ENCODE measurements at regions not wholly inside any gene's neighbourhood (a gene's known extent, or its start where the extent isn't known, plus 50 kb on each side); places are given as distances from the start of the nearest gene placed in this dataset.
A peak's percentile ranks its signal among the peaks of the same experiment; 100 is the strongest.

- Histone ChIP-seq H3K27ac (ENCODE audit: low read depth in 1 of 2, low read length in 2 of 2) (peak overlapping the region; percentile 3 to 74), H3K79me2 (ENCODE audit: insufficient read depth, low read length) (no peaks in the 10 kb centered on the region), H3K4me2 (replicated peaks; ENCODE audit: extremely low read depth, low read length, poor library complexity, severe bottlenecking) (peak overlapping the region; percentile 37), H3K4me3 (replicated peaks in 1 of 3; ENCODE audit: low read depth in 2 of 3, low read length in 3 of 3) (peak overlapping the region in 1 of 3 experiments; percentile 26), H3K9me3 (replicated peaks in 1 of 2; ENCODE audit: control insufficient read depth in 1 of 2, insufficient read depth in 1 of 2, low read length in 2 of 2) (no peaks in the 10 kb centered on the region), H2AFZ (ENCODE audit: insufficient read depth, low read depth, low read length, poor library complexity, severe bottlenecking) (peak overlapping the region; percentile 54), H3K27me3 (ENCODE audit: control insufficient read depth in 2 of 2, insufficient read depth in 2 of 2, low read length in 2 of 2) (no peaks in the 10 kb centered on the region), H3K36me3 (replicated peaks in 1 of 2; ENCODE audit: control insufficient read depth in 1 of 2, insufficient read depth in 2 of 2, low read length in 2 of 2) (no peaks in the 10 kb centered on the region), H3K4me1 (ENCODE audit: control insufficient read depth in 1 of 2, insufficient read depth in 2 of 2, low read length in 2 of 2) (peaks cover 20% of the 10 kb centered on the region in 2 donors), H3K9ac (ENCODE audit: insufficient read depth, low read length, poor library complexity, severe bottlenecking) (peak overlapping the region; percentile 6), H4K20me1 (ENCODE audit: insufficient read depth, low read length) (no peaks in the 10 kb centered on the region)
- Mint-ChIP-seq H3K4me3 (peak overlapping the region; percentile 16 to 55), H3K27ac (peak overlapping the region; percentile 78 to 91 (median 86)), H3K4me1 (peaks cover 26% of the 10 kb centered on the region), H3K9me3 (peaks cover 0 to 2% (median 0%) of the 10 kb centered on the region in 7 donors), H3K36me3 (no peaks in the 10 kb centered on the region), H3K27me3 (ENCODE audit: low read depth in 3 of 3) (peaks cover 0 to 3% (median 0%) of the 10 kb centered on the region in 3 donors)
- TF ChIP-seq CTCF (IDR thresholded peaks at IDR 0.05) = peak; percentile 60
- 48% methylated on average over 3 of the region's 6 CpGs for WGBS (ENCODE audit: insufficient coverage)
- intact Hi-C loops (cut with micrococcal nuclease) = no loop called here
- DNase-seq = peak in 1 of 3 donors; percentile 41
Measured at GRCh38 chr6:137975188-137975940, 108.3 kb downstream of the TNFAIP3 start.

GRCh38 chr6:137976430-137976829, 109.4 kb downstream of the TNFAIP3 start:
- H3K9ac ChIP-seq (ENCODE audit: insufficient read depth, low read length, poor library complexity, severe bottlenecking) = no peak overlapping the region
- peaks cover 0 to 2% (median 0%) of the 10 kb centered on the region in 7 donors for H3K9me3 Mint-ChIP-seq
- H3K27ac Mint-ChIP-seq = peak overlapping the region in 1 of 7 donors; percentile 48
- H3K27ac ChIP-seq (ENCODE audit: low read depth in 1 of 2, low read length in 2 of 2) = no peak overlapping the region
- H3K9me3 ChIP-seq (replicated peaks in 1 of 2; ENCODE audit: control insufficient read depth in 1 of 2, insufficient read depth in 1 of 2, low read length in 2 of 2) = no peaks in the 10 kb centered on the region
- no peak for DNase-seq
- intact Hi-C loops (cut with micrococcal nuclease) = no loop called here
- H2AFZ ChIP-seq (ENCODE audit: insufficient read depth, low read depth, low read length, poor library complexity, severe bottlenecking) = no peak overlapping the region
- H3K27me3 ChIP-seq (ENCODE audit: control insufficient read depth in 2 of 2, insufficient read depth in 2 of 2, low read length in 2 of 2) = no peaks in the 10 kb centered on the region
- no peaks in the 10 kb centered on the region for H3K36me3 Mint-ChIP-seq
- no peak overlapping the region for H3K4me3 ChIP-seq (replicated peaks in 1 of 3; ENCODE audit: low read depth in 2 of 3, low read length in 3 of 3)
- no peak overlapping the region for H3K4me3 Mint-ChIP-seq
- no peaks in the 10 kb centered on the region for H3K79me2 ChIP-seq (ENCODE audit: insufficient read depth, low read length)
- no peak for TF ChIP-seq CTCF (IDR thresholded peaks at IDR 0.05)
- no peaks in the 10 kb centered on the region for H4K20me1 ChIP-seq (ENCODE audit: insufficient read depth, low read length)
- H3K4me1 ChIP-seq (ENCODE audit: control insufficient read depth in 1 of 2, insufficient read depth in 2 of 2, low read length in 2 of 2) = peaks cover 16% of the 10 kb centered on the region in 2 donors
- no peaks in the 10 kb centered on the region for H3K36me3 ChIP-seq (replicated peaks in 1 of 2; ENCODE audit: control insufficient read depth in 1 of 2, insufficient read depth in 2 of 2, low read length in 2 of 2)
- H3K27me3 Mint-ChIP-seq (ENCODE audit: low read depth in 3 of 3) = peaks cover 0 to 3% (median 0%) of the 10 kb centered on the region in 3 donors
- peaks cover 21% of the 10 kb centered on the region for H3K4me1 Mint-ChIP-seq
- no peak overlapping the region for H3K4me2 ChIP-seq (replicated peaks; ENCODE audit: extremely low read depth, low read length, poor library complexity, severe bottlenecking)
